NCI-H2196 (cell line): ENCODE measurements at regions not wholly inside any gene's neighbourhood (a gene's known extent, or its start where the extent isn't known, plus 50 kb on each side); places are given as distances from the start of the nearest gene placed in this dataset.
A peak's percentile ranks its signal among the peaks of the same experiment; 100 is the strongest.
"Not testable (repeated sequence)": the region's sequence is repeated elsewhere in the genome, so short reads cannot be mapped to it uniquely, and the experiment has no call there.

ENCODE experiments used
- DNase-seq: peaks from one replicate; lab custom pipeline; 2025; ENCODE audit not compliant: unreplicated experiment; lab: John Stamatoyannopoulos, UW

DNA sequence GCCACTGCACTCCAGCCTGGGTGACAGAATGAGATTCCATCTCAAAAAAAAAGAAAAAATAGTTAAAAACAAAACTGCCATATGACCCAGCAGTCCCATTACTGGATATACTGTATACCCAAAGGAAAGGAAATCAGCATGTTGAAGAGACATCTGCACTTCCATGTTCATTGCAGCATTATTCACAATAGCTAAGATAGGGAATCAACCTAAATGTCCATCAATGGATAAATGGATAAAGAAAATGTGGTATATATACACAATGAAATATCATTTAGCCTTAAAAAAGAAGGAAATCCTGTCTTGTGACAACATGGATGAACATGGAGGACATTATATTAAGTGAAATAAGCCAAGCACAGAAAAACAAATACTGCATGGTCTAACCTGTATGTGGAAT lies 160.7 kb downstream of the DUSP6 start:
- DNase-seq = not testable (repeated sequence)

DNA sequence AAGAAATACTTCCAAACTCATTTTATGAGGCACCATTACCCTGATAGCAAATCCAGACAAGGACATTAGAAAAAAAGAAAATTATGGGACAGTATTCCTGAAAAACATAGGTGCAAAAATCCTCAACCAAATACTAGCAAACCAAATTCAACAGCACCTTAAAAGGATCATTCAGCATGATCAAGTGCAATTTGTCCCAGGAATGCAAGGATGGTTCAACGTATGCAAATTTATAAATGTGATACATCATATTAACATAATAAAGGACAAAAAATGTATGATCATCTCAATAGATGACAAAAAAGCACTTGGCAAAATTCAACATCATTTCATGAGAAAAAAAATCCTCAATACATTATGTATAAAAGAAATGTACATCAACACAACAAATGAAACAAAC lies 162.9 kb downstream of the DUSP6 start:
- no peak for DNase-seq

DNA sequence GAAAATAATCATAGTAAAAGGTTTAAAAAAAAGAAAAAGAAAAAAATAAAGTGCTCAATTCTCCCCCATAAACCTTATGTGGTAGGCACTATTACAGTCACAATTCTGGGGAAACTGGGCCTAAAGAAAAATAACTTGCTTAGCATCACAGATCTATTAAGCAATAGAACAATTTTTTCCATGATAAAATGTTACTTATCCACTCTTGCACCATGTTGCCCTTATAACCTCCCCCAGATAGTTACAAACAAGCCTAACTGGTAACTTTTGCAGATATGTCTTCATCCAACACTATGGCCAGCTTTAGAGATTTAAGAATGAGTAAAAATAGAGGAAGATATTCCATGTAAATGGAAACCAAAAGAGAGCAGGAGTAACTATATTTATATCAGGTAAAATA lies 164.8 kb downstream of the DUSP6 start:
- DNase-seq = no peak

DNA sequence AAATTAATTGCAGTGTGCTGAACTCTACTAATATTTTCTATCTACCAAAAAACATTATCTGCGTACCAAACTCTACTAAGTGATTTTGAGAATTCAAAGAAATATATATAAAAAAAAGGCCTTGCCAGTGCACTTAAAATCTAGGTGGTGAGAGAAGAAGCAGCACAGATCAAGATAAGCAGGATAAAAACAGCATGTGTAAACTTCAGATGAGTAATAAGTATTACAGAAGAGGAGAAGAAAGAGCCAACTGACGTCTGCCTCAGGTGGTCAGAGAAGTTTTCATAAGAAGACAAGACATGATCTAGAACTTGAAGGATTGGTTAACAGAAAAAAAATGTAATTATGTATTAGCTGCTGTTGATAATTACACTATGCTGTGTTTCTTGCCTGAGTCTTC lies 166.4 kb downstream of the DUSP6 start:
- DNase-seq = no peak

DNA sequence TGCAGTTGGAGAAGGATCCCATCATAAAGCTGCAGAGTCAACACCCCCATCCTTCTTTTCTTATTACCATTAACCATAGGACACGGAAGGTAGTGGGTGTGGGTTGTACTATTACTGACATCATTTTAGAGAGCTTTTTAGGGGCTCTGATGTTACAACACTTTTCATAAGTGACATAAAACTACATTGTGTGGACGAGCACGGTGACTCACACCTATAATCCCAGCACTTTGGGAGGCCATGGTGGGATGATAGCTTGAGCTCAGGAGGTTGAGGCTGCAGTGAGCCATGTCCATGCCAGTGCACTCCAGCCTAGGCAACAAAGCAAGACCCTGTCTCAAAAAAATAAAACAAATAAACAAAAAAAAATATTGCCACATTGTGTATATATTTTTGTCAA lies 167.1 kb downstream of the DUSP6 start:
- no peak for DNase-seq

DNA sequence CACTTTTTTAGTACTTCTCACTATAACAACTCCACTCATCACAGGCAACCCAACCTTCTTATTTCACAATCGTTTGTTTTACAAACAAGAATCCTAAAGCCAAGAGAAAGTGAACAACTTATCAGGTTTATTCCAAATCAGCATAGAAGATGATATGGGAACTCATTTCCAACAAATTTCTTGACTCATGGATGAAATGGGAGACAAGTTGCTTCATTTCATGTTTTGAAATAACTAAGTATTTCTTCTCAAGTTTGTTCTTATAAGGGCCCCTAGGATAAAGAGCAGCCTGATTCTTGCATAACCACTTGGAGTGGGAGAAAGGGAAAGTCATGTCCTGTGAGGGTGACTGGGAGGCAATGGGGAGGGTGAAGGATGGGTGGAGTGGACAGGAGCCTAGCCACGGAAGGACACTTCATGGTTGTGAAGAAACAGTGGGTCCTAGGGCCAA lies 168.3 kb downstream of the DUSP6 start:
- no peak for DNase-seq

DNA sequence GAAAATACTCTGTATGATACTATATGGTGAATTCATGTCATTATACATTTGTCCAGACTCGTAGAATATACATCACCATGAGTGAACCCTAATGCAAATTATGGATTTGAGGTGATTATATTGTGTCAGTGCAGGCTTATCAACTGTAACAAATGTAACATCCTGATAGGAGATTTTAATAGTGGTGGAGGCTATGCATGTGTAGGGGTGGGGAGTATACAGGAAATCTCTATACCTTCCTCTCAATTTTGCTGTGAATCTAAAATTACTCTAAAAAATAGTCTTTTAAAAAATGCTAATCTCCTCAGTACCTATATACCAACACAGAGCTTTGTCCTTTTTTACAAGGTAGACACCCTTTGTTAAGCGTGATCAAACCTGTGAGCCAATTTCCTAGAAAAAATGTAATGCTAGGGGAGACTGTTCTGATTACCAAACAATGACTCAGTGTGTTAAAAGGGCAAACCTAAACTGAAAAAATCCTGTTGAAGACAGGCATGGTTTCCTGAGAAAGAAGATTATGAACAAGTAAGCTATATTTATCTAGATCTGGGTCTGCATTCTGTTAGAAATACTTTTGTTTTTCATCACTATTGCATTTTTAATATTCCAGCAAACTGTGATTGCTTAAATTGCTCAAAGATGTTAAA lies 170.9 kb downstream of the DUSP6 start:
- no peak for DNase-seq

DNA sequence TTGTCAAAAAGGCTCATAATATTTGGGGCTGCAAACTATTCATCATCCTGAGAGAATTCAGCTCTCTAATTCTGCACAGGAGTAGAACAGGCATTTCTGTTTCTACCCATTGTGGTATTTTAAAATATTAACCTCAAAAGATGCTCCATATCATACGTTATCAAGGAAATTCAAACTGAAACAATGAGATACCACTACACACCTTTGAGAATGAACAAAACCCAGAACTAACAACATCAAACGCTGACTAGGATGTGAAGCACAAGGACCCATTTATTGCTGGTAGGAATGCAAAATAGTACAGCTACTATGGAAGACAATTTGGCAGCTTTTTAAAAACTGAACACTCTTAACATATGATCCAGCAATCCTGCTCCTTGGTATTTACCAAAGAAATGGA lies 171.8 kb downstream of the DUSP6 start:
- DNase-seq = no peak

DNA sequence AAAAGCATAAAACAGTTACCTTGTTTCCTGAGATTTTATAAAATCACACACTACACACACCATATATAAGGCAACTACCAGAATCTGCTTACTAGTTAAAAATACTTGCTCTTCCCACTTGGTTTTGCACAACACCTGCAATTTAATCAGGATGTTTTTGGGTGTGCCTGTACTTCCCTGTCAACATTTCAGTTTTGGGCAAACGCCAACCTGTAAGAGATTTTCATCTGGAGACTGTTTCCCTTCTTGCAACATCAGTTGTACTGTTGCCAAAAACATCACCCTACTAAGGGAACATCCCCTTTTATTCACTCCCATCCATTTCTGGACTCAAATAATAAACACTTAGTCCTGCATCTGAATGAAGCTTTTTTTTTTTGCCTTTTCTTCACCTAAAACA lies 172.3 kb downstream of the DUSP6 start:
- DNase-seq = peak; percentile 83

DNA sequence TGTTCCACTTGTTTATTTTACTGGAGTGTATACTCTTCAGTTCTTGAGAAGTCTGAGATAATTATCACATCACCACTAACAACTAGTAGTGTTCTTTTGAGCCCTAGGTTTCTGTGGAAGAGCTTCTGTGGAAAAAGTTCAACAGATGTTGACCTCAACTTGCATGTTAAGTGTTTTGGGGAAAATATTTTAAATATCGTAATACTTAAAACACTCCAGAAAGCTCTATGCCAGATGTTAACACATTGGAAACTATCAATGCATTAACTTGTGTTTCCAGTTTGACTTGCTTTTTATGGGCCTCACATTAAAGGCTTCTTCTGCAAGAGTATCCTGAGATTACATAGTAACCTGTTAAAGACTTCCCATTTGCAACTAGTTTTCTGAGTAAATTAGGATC lies 173.1 kb downstream of the DUSP6 start:
- no peak for DNase-seq

DNA sequence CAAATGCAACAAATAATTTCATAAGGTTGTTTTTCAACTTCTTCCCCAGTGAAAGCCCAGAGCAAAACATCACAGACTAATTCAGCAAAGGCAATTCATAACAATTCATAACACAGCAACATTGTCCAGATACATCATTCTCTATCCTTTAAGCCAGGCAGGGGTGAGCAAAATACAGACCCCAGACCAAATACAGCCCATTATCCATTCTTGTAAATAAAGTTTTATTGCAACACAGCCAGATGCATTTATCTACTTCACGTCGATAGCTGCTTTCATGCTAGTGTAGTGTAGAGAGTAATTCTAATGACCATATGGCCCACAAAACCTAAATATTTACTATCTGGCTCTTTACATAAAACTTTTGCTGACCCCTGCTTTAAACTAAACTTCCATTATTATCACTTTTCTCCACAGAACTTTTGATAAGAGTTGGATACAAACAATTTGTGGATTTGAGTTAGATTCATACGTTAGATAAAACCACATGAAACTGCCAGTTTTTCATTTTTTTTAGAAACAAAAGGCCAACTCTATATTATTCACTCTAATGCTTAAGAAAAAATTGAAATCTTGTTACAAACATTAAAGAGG lies 174.4 kb downstream of the DUSP6 start:
- DNase-seq = no peak

DNA sequence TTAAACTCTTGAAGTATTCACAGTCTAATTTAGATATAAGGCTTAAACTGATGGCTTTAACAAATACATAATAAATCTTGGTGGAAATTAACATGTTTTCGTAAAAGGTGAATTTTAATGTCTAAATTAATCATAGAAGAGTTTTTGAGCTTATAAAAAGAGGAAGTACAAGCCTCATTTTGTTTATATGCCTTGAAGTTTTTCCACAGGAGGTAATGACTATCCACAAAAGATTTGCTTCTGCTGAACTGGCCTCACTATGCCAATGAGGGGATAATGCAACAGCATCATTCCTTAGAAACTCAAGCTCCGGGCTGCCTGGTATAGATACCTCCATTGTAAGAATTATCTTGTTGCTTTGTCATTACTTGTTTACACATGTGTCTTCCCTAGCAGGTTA lies 175.6 kb downstream of the DUSP6 start:
- no peak for DNase-seq

DNA sequence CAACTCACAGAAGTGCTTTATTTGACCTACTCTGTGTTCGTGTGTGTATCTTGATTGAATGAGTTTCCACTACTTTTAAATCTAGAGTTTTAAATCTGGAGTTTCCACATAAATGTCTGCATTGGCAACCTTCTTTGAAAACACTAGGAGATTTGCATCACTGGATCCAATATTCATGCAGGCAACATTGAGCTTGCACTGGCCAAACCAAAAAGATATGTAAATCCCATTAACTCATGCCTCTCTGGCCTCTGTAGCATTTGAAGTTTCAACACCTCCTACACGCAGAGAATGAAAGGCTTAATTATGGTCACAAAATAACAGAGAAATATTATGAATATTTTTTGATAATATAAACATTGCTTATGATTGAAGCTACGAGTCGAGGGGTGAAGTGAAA lies 178.6 kb downstream of the DUSP6 start:
- no peak for DNase-seq

DNA sequence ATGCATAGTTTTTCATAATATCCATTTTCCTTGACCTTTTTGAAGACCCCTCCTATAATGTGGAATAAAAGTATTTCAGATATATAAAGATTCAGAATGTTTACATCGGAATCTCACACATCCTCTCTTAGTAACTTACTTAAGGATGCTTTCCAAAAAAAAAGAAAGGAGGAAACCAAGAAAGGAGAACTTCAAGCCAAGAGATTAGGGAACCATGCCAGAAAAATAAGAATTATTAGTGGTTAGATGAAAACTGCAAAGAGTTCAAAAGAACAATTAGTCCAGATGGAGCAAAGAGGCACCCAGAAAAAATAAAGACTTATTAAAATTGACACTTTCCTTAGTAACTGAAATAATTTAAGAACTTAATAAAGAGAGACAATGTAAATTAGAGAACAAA lies 179.2 kb downstream of the DUSP6 start:
- DNase-seq = no peak

DNA sequence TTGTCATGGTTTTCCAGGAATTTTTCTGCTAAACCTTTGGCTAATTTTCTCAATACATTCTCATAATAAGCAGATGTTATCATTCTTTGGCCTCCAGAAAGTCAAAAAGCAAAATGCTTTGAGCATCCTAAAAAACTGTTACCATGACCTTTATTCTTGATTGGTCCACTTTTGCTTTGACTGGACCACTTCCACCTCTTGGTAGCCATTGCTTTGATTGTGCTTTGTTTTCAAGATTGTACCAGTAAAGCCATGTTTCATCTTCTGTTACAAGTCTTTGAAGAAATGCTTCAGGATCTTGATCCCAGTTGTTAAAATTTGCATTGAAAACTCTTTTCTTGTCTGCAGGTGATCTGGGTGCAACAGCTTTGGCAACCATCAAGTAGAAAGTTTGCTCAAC lies 180.1 kb downstream of the DUSP6 start:
- no peak for DNase-seq

DNA sequence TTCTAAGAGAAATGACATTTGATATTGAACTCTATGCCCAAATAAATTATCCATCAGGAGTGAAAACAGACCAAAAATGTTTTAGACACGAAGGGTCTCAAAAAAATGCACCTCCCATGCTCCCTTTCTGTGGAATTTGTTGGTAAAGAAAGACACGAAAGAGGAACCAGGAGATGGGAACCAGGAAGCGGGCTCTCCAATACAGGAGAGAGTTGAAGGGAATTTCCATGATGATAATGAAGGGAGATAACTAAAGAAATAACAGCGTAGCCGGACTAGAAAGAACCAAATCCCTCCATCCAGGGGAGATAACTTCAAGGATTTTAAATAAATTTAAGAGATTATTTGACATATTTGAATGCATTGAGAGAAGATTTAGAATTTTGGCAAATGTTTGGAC lies 183.0 kb downstream of the DUSP6 start:
- no peak for DNase-seq

DNA sequence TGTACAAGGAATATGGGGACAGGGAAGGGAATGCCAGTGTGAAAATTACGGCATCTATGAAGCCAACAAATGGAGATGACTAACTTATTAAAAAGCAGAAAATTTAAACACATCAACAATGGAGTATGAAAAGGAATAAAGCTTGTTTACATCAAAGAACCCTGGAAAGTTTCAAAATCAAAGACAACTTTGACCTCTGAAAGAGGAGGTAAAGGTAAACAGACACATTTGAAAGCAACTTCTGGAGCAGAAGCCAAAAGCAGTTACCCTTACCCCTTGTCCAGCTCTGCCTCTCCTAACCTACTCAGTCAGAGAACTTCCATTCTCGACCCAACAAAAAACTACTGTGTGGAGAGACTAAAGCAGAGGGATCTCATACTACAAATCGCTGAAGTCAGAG lies 184.3 kb downstream of the DUSP6 start:
- no peak for DNase-seq

DNA sequence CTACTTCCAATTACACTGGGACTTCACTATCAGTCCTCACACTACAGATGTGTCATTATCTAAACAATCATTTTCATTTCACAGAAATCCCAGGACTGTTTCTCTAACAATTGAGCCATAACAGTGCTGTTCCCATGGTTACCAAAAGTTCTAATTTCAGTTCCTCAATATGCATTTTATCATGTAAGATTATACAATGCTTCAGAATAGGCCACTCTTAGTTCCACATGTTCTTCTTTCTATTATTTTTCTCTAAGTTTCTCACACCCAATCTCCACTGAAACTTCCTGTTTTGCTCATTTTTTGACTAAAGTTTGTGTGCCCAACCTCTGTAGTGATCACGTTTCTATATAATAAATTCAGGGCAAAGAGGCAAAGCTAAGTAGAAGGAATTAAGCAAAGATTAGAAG lies 185.8 kb downstream of the DUSP6 start:
- DNase-seq = no peak

DNA sequence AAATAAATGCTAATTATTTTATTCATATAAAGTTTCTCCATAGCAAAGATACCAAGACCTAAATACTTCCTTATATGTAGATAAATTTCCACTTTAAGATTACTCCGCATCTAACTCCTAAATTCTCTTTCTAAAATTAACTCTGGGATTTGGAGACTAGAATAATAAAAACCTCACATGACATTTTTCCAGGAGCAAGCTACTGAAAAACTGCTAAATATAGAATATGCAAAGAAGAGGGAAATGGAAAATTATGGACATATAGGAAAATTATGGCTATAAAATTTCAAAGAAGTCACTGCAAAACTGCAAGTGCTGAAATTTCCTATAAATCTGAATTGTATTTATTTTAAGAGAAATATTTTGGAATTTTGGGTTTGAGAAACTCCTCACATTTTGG lies 186.2 kb downstream of the DUSP6 start:
- no peak for DNase-seq

DNA sequence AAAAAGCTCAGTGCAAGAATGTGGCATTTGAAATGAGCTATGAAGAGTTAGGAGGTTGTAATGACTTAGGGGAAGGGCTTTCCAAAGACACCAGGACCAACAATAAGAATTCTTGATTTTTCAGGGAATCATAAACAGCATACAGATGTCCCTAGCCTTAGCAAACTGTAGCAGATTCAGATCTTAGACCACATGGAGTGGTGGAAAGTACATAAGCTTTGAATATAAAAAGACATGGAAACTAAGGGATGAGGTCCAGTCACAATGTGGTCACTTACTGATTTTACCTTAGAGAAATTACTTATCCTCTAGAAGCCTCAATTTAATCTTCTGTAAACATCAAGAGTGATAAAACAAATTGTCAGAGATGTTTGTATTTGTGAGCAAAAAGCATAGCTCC lies 186.6 kb downstream of the DUSP6 start:
- DNase-seq = no peak

DNA sequence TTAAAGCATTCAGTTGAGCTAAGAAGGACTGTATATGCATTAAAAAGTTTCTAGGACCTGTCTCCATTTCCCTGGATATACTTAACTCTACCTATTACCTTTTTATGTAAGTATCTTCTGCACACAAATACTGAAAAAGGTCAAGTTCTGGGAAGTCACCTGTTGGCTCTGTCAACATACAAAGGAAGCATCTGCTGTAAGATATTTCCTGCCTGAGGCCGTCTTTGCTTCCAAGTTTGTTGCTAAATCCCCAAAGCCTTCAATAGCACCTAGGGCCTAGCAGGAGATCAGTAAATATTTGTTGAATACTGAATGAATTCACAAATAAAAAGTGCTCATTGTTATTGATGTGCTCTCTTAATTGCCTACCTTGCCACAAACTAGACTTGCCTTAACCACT lies 188.4 kb downstream of the DUSP6 start:
- no peak for DNase-seq

DNA sequence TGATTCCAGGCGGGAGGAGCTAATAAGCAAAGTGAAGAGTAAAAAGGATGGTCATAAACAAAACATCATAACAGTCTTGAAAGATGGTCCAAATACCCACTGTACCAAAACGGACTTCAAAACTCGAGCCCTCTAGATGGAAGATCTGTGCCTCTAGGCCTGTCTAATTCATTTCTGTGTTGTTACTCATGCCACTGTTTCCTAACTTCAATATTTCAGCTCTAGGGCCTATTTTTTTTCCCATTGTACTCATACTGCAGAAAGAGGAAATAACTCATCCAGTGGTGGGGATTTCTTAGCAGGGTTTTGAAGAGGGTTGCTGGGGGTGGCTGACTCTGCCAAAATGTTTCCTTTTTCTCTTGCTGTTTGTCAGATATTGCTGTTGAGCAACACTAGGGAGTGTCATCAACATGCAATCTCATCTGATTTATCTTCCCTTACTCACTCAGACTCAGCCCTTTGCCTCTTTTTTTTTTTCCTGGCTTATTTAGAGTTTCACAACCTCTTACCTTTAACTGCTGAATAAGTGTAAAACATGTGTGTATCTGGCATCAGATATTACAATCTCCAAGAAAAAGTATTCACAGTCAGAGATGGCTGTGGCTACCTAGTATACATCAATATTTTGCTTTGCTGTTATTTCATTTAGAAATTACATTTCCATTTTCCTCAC lies 189.6 kb downstream of the DUSP6 start:
- DNase-seq = no peak

DNA sequence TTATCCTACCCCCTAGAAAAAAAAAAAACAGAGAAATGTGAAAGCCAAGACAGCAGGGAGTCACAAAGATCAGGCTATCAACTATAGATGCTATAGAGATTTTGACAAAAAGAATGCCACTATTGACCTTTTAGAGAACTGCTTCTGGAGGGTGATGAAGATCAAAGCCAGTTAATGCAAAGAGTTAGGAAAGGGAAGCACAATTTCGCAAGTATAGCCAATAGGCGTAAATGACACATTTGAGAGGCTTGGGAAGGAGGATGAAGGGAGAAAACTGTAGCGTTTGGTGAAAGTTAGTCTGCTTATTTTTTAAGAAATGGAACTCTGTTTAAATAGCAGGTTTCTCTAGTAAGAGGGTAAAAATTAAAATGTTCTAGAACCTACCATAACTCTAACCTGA lies 190.7 kb downstream of the DUSP6 start:
- DNase-seq = no peak
